Left ventricle myocardium inferior (tissue), 1 donor: ENCODE measurements at regions not wholly inside any gene's neighbourhood (a gene's known extent, or its start where the extent isn't known, plus 50 kb on each side); places are given as distances from the start of the nearest gene placed in this dataset.

Source experiments
- DNase-seq: peaks from one replicate; pipeline ENCODE4 v3.0.0-alpha.2; 2020
- H3K27ac ChIP-seq: fragments of 200-600 bp; replicated peaks from 2 replicates; pipeline ENCODE4 v1.8.0; 2021
- H3K27me3 ChIP-seq: fragments of 200-600 bp; 2 replicates; pipeline ENCODE4 v1.8.0; 2021; ENCODE audit warnings: low read depth
- H3K36me3 ChIP-seq: fragments of 200-600 bp; 2 replicates; pipeline ENCODE4 v1.8.0; 2021
- H3K4me1 ChIP-seq: fragments of 200-600 bp; 2 replicates; pipeline ENCODE4 v1.8.0; 2021
- H3K4me3 ChIP-seq: fragments of 200-600 bp; 2 replicates; pipeline ENCODE4 v1.8.0; 2021; ENCODE audit warnings: mild to moderate bottlenecking, moderate library complexity
- H3K9me3 ChIP-seq: fragments of 200-600 bp; replicated peaks from 2 replicates; pipeline ENCODE4 v1.8.0; 2021
- CTCF ChIP-seq: fragments of 200-600 bp; IDR thresholded peaks from 2 replicates; pipeline ENCODE4 v1.8.0; 2021; ENCODE audit warnings: antibody characterized with exemption, mild to moderate bottlenecking, borderline replicate concordance
- intact Hi-C: fragments of 100-400 bp; cut with micrococcal nuclease; formaldehyde crosslinking; loops from one replicate; pipeline ENCODE4 v1.11.0; 2022
- donor health status: DM: no; HTN: yes; CAD: no; lungs with severe emphysema.

DNA sequence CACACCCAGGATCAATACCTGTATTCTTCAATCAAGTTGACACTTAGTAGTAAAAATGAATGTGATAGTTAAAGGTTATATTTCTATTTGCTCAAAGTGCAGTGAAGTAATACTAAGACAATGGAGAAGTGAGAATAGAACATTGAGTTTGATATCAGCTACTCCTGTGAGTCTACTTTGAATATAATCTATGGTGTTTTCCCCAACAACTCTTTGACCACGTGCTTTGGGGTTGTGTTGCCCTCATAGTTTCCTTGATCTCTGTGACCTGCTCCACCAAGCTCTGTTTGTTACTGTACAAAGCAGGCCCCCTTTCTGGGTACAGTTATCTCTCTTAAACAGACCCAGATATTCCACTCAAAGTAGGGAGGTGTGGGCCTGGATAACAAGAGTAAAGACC, 222.9 kb downstream of the GALR1 start:
- H3K9me3 ChIP-seq, result peaks cover 1% of the 10 kb centered on the region
- no peak overlapping the region for H3K27ac ChIP-seq
- intact Hi-C loops, result no loop called here
- H3K4me1 ChIP-seq, result no peaks in the 10 kb centered on the region
- DNase-seq, result no peak
- H3K36me3 ChIP-seq, result no peaks in the 10 kb centered on the region
- TF ChIP-seq CTCF, result no peak
- peaks cover 38% of the 10 kb centered on the region for H3K27me3 ChIP-seq
- no peak overlapping the region for H3K4me3 ChIP-seq

GRCh38 chr18:77478646-77479442, 229.2 kb downstream of the GALR1 start:
- Histone ChIP-seq H3K4me1 (peaks cover 6% of the 10 kb centered on the region), H3K27ac (peak overlapping the region; percentile 75), H3K4me3 (no peak overlapping the region), H3K9me3 (peaks cover 11% of the 10 kb centered on the region), H3K27me3 (peaks cover 8% of the 10 kb centered on the region), H3K36me3 (no peaks in the 10 kb centered on the region)
- DNase-seq, result peak; percentile 29
- intact Hi-C loops, result no loop called here
- TF ChIP-seq CTCF, result peak; percentile 49

GRCh38 chr18:77481541-77481940, 231.9 kb downstream of the GALR1 start:
- intact Hi-C loops, result no loop called here
- Histone ChIP-seq H3K36me3 (no peaks in the 10 kb centered on the region), H3K4me1 (peaks cover 6% of the 10 kb centered on the region), H3K27ac (peak overlapping the region; percentile 27), H3K27me3 (peaks cover 6% of the 10 kb centered on the region), H3K4me3 (no peak overlapping the region), H3K9me3 (peaks cover 19% of the 10 kb centered on the region)
- no peak for TF ChIP-seq CTCF
- no peak for DNase-seq

- peak overlapping the region; percentile 7 for H3K27ac ChIP-seq
- TF ChIP-seq CTCF, result no peak
- no peaks in the 10 kb centered on the region for H3K36me3 ChIP-seq
- intact Hi-C loops, result no loop called here
- peaks cover 6% of the 10 kb centered on the region for H3K4me1 ChIP-seq
- no peak overlapping the region for H3K4me3 ChIP-seq
- H3K9me3 ChIP-seq, result peaks cover 20% of the 10 kb centered on the region
- peaks cover 6% of the 10 kb centered on the region for H3K27me3 ChIP-seq
- DNase-seq, result no peak
Measured at GRCh38 chr18:77482190-77483085, 232.8 kb downstream of the GALR1 start.

- no peak for DNase-seq
- no peaks in the 10 kb centered on the region for H3K4me1 ChIP-seq
- no peak overlapping the region for H3K27ac ChIP-seq
- intact Hi-C loops, result no loop called here
- no peak overlapping the region for H3K4me3 ChIP-seq
- no peak for TF ChIP-seq CTCF
- H3K36me3 ChIP-seq, result no peaks in the 10 kb centered on the region
- H3K27me3 ChIP-seq, result peaks cover 11% of the 10 kb centered on the region
- peaks cover 14% of the 10 kb centered on the region for H3K9me3 ChIP-seq
Measured at GRCh38 chr18:77486985-77487384, 237.3 kb downstream of the GALR1 start.
